ENCODE measurements at regions not wholly inside any gene's neighbourhood (a gene's known extent, or its start where the extent isn't known, plus 50 kb on each side); places are given as distances from the start of the nearest gene placed in this dataset.

DNA sequence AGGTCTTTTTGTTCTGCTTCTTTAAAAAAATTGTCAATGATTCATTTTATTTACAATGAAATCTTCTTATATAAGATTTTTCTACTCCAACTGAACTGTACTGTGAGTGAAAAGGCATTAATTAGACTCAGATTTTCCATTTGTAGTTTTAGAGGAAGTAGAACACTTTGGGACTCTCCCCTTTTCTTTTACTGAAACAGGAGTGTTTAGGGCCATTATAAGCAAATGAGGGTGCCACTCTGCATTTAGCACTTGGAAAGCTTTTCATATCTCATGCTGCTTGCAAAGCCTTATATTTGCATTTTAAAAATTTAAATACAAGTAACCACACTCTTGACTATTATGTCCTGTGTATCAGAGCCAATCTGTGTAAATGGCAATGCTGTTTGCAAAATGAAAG is 584.3 kb downstream of the KLHL13 start:
- Mint-ChIP-seq H3K4me1 (peaks cover 1% of the 10 kb centered on the region), H3K36me3 (ENCODE audit: low read depth) (no peaks in the 10 kb centered on the region), H3K27ac (ENCODE audit: unreplicated experiment) (no peak overlapping the region), H3K27me3 (ENCODE audit: low read depth) (no peaks in the 10 kb centered on the region), H3K4me3 (no peak overlapping the region), H3K9me3 (peaks cover 8% of the 10 kb centered on the region)
- DNase-seq (ENCODE audit: low read depth, low spot score): no peak
- TF ChIP-seq, protein P1, sequence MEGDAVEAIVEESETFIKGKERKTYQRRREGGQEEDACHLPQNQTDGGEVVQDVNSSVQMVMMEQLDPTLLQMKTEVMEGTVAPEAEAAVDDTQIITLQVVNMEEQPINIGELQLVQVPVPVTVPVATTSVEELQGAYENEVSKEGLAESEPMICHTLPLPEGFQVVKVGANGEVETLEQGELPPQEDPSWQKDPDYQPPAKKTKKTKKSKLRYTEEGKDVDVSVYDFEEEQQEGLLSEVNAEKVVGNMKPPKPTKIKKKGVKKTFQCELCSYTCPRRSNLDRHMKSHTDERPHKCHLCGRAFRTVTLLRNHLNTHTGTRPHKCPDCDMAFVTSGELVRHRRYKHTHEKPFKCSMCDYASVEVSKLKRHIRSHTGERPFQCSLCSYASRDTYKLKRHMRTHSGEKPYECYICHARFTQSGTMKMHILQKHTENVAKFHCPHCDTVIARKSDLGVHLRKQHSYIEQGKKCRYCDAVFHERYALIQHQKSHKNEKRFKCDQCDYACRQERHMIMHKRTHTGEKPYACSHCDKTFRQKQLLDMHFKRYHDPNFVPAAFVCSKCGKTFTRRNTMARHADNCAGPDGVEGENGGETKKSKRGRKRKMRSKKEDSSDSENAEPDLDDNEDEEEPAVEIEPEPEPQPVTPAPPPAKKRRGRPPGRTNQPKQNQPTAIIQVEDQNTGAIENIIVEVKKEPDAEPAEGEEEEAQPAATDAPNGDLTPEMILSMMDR (conservative IDR thresholded peaks at IDR 0.05): no peak

- DNase-seq (ENCODE audit: low read depth, low spot score): no peak
- Mint-ChIP-seq H3K36me3 (ENCODE audit: low read depth) (no peaks in the 10 kb centered on the region), H3K4me3 (no peak overlapping the region), H3K27ac (ENCODE audit: unreplicated experiment) (no peak overlapping the region), H3K9me3 (no peaks in the 10 kb centered on the region), H3K27me3 (ENCODE audit: low read depth) (no peaks in the 10 kb centered on the region), H3K4me1 (no peaks in the 10 kb centered on the region)
- TF ChIP-seq, protein P1 (conservative IDR thresholded peaks at IDR 0.05): no peak
Measured at GRCh38 chrX:117522725-117523700, 593.6 kb downstream of the KLHL13 start.

GRCh38 chrX:117517994-117518393 is 598.6 kb downstream of the KLHL13 start:
- Mint-ChIP-seq H3K36me3 (ENCODE audit: low read depth) (no peaks in the 10 kb centered on the region), H3K27ac (ENCODE audit: unreplicated experiment) (no peak overlapping the region)
- DNase-seq (ENCODE audit: low read depth, low spot score): no peak

DNA sequence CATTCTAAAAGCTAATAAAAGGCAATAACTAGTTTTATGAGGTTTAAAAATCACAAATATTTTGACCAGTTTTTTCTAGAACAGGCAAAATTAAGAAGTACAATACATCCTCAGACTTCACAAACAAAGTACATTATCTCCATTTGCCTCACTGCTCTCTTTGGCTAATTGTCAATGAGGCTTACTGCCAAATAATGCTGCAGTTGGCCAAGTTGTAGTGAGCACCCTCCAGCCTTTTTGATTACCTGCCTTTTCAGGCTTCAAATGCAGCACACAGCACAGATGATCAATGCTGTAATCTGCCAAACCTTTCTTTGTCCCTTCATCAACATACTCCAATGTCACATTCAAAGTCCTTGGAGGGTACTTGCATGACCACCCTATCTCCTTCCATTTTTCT is 605.2 kb downstream of the KLHL13 start:
- Mint-ChIP-seq H3K27me3 (ENCODE audit: low read depth) (no peaks in the 10 kb centered on the region), H3K27ac (ENCODE audit: unreplicated experiment) (no peak overlapping the region), H3K4me1 (no peaks in the 10 kb centered on the region), H3K9me3 (no peaks in the 10 kb centered on the region), H3K4me3 (no peak overlapping the region), H3K36me3 (ENCODE audit: low read depth) (no peaks in the 10 kb centered on the region)
- TF ChIP-seq, protein P1 (conservative IDR thresholded peaks at IDR 0.05): no peak
- DNase-seq (ENCODE audit: low read depth, low spot score): no peak

More at GRCh38 chrX:117517994-117518393, 598.6 kb downstream of the KLHL13 start:
- Mint-ChIP-seq H3K27me3 (ENCODE audit: low read depth) (no peaks in the 10 kb centered on the region), H3K4me1 (no peaks in the 10 kb centered on the region), H3K4me3 (no peak overlapping the region), H3K9me3 (no peaks in the 10 kb centered on the region)
- TF ChIP-seq, protein P1 (conservative IDR thresholded peaks at IDR 0.05): no peak

DNA sequence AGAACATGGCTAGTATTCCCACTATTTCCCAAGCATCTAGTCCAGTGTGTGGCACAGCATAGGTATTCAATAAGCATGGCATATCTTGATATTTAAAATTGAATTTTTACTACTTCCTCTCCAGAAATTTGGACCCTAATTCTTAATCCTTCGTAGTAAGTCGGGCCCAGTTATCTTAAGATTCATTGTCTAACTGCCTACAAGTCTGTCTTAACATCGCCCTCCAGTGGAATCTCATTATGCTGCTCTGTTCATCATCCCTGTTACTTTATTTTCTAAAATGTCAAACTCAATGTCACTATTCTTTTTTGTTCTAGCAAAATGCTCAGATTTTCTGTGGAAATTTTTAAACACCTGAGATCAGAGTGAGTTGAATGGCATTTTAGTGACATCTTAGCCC is 606.2 kb downstream of the KLHL13 start:
- H3K4me1 Mint-ChIP-seq: no peaks in the 10 kb centered on the region
- H3K27ac Mint-ChIP-seq (ENCODE audit: unreplicated experiment): no peak overlapping the region
- H3K4me3 Mint-ChIP-seq: no peak overlapping the region
- no peak for DNase-seq (ENCODE audit: low read depth, low spot score)
- no peaks in the 10 kb centered on the region for H3K36me3 Mint-ChIP-seq (ENCODE audit: low read depth)
- no peaks in the 10 kb centered on the region for H3K27me3 Mint-ChIP-seq (ENCODE audit: low read depth)
- TF ChIP-seq, protein P1 (conservative IDR thresholded peaks at IDR 0.05): peak; percentile 62
- H3K9me3 Mint-ChIP-seq: no peaks in the 10 kb centered on the region

Measured in neural crest cell (in vitro differentiated cells).